ENCODE measurements at regions not wholly inside any gene's neighbourhood (a gene's known extent, or its start where the extent isn't known, plus 50 kb on each side); places are given as distances from the start of the nearest gene placed in this dataset.
"Not testable (repeated sequence)": the region's sequence is repeated elsewhere in the genome, so short reads cannot be mapped to it uniquely, and the experiment has no call there.

DNA sequence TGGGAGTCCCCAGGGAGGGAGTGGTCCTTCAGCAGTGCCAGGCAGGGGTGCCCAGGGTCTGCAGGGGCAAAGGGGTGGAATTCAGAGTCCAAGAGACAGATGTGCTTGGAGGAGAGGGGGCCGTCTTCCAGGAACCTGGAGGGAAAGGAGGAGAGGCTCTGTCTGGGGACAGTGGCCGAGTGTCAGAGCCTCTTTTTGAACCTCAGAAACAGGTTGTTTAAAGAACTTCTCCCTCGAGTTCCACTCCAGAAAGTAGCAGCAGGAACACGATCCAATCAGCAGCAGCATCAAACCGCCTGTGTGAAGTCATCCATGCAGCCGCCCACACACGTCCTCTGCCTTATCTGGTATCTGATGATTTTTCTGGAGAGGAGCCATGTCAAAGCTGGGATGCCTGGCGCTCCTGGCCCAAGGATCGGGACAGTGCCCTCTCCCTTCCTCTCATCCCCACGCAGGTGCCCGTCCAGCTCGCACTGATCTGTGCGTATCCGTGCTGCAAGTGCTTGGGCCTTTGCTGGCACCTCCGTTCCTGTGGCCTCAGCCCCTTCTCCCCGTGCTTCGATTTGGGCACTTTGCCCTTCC, 205.1 kb downstream of the NDUFA10 start:
- DNase-seq (ENCODE audit: low read depth), result no peak

DNA sequence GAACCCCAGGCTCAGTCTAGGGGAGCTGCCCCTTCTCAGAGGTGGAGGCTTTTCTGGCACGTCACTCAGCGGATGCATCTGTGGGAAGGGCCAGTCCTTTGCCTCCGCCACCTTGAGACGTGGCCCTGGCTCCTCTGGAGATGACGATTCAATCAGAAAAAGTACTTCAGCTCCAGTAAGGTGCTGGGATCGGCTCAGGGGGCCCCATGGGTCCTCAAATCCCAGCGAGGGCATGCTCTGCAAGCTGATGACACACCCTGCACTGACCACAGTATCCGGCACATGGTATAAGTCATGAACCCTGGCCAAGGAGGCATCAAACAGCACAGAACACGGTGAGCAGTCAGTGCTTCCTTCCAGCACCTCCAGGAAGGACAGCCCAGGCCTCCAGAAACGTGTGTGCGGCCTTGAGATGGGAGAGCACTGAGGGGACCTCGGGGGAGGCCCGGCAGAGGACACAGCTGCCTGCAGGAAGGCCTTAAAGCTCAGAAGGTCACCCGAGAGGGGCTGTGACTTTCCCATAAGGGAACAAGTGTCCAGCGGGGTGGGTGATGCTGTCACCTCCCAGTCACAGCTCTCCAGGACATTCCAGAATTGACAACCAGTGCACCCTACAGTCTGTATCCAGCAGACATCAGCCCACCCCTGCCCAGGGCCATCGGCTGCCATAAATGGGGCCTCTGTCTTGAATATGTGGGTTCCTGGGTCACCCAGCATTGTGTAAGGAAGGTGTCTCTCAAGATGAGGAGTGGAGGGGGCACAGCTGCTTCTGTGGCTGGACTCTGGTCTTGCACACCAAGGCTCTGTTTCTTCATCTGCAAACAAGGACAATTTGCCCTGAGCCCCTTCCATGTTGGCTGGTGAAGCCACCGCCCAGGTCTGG, 205.8 kb downstream of the NDUFA10 start:
- no peak for DNase-seq (ENCODE audit: low read depth)

DNA sequence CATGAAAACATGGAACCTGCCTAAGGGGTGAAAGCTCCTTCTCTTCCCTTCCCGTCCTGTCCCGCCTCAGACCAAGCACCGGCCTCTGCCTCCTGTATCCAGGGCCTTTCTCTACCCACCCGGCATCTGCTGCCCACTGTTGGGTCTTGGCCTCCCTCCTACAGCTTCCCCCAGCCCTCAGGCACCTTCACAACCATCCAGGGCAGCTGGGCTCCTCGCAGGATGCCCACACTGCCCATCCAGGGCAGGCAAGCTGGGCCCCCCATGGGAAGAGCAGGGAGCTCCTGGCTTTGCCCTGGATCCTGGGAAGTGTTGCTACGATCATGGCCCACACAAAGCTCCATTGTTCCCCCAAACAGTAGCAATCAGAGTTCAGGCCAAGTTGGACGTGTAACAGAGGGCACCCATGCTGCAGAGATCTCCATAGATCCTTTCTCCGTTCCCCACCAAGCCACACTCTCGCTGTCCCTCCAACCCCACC, 206.6 kb downstream of the NDUFA10 start:
- no peak for DNase-seq (ENCODE audit: low read depth)

DNA sequence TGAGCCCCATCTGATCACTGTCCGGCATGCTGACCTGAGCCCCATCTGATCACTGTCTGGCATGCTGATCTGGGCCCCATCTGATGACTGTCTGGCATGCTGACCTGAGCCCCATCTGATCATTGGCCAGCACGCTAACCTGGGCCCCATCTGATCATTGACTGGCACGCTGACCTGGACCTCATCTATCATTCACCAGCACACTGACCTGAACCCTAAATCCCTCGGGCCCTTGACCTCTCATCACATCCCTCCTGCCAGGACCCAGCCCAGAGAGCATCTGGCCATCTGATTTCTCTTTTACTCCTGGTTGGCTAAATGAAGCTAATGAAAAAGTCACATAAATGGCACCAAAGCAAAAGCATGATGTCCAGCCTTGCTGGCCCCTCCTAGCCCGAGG, 207.1 kb downstream of the NDUFA10 start:
- no peak for DNase-seq (ENCODE audit: low read depth)

DNA sequence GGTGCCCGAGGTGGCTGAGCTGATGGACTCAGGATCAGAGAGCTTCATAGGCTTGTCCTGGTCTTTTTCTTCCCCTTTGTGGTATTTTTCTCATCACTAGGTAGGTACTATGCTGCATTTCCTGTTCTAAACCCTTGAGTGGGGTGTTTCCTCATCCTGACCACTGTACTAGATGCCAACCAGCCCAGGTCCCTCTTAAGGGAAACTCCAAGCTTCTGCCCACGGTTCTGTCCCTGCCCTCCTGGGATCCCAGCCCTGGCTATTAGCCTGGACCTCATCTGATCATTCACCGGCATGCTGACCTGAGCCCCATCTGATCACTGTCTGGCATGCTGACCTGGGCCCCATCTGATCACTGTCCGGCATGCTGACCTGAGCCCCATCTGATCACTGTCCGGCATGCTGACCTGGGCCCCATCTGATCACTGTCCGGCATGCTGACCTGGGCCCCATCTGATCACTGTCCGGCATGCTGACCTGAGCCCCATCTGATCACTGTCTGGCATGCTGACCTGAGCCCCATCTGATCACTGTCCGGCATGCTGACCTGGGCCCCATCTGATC, 207.6 kb downstream of the NDUFA10 start:
- not testable (repeated sequence) for DNase-seq (ENCODE audit: low read depth)

DNA sequence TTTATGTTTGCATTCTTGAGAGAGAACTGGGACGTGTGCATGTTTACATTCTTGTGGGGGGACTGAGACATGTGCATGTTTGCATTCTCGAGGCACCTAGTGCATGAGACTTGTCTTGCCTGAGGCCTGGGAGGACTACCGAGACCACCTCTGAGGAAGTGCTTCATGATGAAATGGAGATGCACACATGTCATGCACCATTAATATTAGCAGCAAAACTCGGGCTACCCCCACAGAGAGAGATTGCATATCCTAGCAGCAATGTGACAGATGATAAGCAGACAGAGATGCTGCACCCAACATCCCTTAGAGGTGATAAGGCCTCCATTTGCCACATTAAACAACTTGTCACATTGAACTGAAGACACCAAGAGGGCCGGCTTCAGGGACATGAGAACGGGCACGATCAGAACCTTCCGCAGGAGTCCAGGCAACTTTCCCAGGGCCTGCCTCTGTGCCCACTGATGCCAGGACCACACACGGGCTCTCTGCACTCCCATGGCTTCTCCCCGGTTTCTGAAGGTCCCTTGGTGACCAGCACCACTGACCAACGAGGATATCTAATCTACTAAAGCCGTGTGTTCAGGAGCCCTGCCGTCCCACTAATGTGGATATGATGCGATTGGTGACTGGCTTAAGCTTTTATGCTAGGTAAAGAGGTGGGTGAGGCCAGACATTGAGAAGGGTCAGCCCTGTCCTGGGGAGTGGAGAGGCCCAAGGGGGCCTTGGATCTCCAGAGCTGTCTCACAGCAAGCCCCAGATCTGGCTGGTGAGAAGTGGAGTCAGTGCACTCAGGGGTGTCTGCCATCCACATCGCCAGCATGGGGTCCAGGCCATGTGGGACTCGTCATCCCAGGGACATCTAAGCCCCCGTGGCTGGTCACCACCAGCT, 208.3 kb downstream of the NDUFA10 start:
- no peak for DNase-seq (ENCODE audit: low read depth)

DNA sequence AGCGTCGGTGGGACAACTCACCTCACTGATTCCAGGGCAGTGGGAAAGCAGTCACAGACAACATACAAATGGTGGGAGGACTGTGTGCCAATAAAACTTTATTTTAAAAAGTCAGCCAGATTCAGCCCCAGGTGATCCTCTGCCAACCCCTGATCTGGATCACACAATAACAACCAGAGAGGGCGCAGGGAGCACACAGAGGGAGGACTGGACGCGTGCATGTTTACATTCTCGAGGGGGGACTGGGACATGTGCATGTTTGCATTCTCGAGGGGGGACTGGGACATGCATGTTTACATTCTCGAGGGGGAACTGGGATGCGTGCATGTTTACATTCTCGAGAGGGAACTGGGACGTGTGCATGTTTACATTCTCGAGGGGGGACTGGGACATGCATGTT, 209.5 kb downstream of the NDUFA10 start:
- DNase-seq (ENCODE audit: low read depth), result no peak

- DNase-seq (ENCODE audit: low read depth), result no peak
Observed at GRCh38 chr2:239814861-239815601, 210.1 kb downstream of the NDUFA10 start.

- DNase-seq (ENCODE audit: low read depth), result no peak
Observed at GRCh38 chr2:239814116-239814860, 210.9 kb downstream of the NDUFA10 start.

DNA sequence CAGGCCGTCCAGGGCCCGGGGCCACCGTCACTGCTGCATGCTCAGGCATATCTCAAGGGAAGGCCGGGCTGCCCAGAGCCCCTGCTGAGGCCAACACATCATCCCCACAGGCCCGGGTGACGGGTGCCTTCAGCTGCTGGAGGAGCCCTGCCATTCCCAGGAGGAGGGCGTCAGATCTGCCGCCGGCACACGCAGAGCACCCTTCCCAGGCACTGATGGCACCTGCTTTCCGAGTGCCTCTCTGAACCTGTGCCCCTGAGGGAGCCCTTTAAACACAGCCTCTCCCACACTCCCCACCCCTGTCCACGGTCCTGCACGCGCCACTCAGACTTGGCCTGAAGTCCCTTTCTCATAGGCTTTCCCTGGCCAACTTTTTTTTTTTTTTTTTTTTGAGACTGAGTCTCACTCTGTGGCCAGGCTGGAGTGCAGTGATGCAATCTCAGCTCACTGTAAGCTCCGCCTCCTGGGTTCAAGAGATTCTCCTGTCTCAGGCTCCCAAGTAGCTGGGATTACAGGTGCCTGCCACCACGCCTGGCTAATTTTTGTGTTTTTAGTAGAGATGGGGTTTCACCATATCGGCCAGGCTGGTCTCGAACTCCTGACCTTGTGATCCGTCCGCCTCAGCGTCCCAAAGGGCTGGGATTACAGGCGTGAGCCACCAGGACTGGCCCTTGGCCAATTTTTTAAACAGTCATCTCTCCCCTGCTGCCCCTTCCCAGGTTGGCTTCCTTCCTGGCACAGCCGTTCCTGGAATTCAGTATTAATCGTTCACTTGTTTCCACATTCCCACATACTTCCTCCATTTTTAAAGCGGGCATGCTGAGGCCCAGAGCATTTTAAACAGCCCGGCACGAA, 211.7 kb downstream of the NDUFA10 start:
- no peak for DNase-seq (ENCODE audit: low read depth)

DNA sequence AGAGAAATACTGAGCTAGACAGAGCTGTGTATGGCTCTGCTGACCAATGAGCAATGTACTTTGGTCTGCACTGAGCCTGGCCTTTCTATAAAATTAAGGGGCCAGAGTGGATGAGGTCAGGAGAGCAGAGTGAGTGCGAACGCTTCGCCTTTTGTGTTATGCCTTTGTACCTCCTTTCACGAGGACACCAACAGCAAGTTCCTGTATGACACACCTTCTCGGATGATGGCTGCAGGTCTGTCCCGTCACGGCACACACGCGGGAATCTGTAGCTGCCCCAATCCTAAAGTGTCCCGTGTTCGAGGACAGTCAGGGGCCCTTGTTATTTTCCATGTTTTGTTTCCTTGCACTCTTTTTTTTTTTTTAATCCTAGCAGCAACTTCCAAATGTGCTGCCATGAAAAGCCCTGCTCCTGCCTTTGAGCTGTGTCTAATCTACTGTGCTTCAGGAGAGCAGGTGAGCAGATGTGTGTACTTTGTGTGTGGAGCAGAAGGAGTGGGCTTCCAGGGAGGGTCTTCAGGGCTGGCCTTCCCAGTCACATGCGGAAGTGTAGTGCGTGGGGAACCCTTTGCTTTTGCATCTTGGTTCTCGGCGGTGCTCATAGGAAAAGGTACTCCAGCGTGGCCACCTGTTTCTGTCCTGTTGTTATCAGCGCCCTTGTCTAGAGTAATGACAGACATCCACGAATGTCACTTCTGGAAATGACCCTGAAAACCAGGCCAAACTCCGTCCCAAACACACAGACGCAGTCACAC, 213.2 kb downstream of the NDUFA10 start:
- DNase-seq (ENCODE audit: low read depth), result no peak

DNA sequence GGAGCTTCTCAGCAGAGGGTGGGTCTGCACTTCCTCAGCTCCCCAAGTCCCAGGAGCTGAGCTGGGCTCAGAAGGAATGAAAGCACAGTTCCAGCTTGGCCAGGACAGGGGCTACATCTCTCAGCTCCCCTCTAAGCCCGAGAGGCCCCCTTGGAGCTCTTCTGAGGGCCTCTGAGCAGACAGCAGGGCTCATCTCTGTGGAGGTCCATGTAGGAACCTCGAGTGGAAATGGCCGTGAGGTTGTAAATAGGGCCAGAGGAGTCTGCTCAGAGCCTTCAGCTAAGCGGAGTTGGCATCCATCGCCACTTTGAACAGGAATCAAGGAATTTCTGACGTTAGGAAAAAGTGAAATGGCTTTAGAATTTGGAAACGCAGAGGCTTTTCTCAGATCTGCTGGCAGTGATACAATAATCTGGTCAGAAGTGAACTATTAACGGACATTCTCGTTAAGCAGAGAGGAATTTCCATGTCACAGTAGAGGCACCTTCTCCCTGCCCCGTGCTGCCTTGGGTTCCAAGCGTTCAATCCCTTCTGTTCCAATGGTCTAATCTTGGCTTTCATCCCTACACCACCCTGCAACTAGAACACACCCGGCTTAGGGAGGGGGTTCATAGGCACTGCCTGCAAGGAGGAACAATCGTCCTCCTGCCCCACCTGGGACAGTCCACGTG, 213.9 kb downstream of the NDUFA10 start:
- DNase-seq (ENCODE audit: low read depth), result no peak

- DNase-seq (ENCODE audit: low read depth), result no peak
Observed at GRCh38 chr2:239809391-239809790, 215.8 kb downstream of the NDUFA10 start.

- no peak for DNase-seq (ENCODE audit: low read depth)
Observed at GRCh38 chr2:239807568-239807967, 217.6 kb downstream of the NDUFA10 start.

GRCh38 chr2:239806758-239807434, 218.2 kb downstream of the NDUFA10 start:
- no peak for DNase-seq (ENCODE audit: low read depth)

DNA sequence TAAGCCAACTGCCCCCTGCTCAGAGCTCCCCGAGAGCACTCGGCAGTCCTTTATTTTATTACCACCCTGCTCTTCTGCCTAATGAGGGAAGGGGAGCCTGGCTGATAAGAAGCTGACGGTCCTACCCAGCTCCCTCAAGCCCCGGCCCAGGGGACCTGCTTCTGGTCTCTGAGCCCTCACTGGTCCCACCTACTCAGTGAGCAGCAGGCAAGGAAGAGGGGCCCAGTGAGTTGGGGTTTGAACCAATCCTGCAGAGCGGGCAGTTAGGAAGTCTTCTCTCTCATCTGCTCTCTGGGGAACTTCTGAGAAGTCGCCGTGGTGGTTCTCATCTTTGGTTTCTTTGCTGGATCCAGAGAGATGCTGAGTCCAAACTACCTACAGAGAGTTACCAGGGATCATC, 218.9 kb downstream of the NDUFA10 start:
- no peak for DNase-seq (ENCODE audit: low read depth)

GRCh38 chr2:239805414-239805813, 219.7 kb downstream of the NDUFA10 start:
- no peak for DNase-seq (ENCODE audit: low read depth)

DNA sequence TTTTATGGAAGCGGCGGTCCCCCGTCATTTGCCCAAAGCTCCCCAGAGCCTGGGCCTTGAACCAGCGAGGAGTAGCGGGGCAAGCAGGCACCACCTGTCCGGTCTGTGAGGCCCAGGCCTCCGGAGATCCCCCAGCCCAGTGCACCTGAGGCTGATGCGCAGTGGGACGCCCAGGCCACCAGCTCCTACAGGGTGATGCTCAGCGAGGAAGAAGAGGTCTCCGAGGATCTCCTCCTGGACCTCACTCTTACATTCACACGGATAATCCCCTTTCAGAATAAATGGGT, 220.2 kb downstream of the NDUFA10 start:
- DNase-seq (ENCODE audit: low read depth), result no peak
